Astrocyte (in vitro differentiated cells and primary cell): ENCODE measurements at regions not wholly inside any gene's neighbourhood (a gene's known extent, or its start where the extent isn't known, plus 50 kb on each side); places are given as distances from the start of the nearest gene placed in this dataset.

Experiments
- DNase-seq: peaks from one replicate; pipeline ENCODE4 v3.0.0-alpha.2; 2010; ENCODE audit warnings: low read depth
- FAIRE-seq: peaks from 2 replicates; lab custom pipeline; 2011; peaks lifted over from hg19 to GRCh38; lab: Jason Lieb, UNC
- H2AFZ ChIP-seq: 2 replicates; pipeline ENCODE4 v1.6.0; 2012; ENCODE audit warnings: low read depth, low read length, inconsistent platforms
- H3K27ac ChIP-seq: 2 replicates; pipeline ENCODE4 v1.5.1; 2011; ENCODE audit warnings: low read depth, low read length, inconsistent platforms
- H3K27me3 ChIP-seq: 2 replicates; pipeline ENCODE4 v1.6.0; 2011; ENCODE audit warnings: low read length, inconsistent platforms; ENCODE audit not compliant: insufficient read depth
- H3K36me3 ChIP-seq: 2 replicates; pipeline ENCODE4 v1.5.1; 2011; ENCODE audit warnings: low read length, inconsistent platforms; ENCODE audit not compliant: insufficient read depth
- H3K4me1 ChIP-seq: 2 replicates; pipeline ENCODE4 v1.5.1; 2011; ENCODE audit warnings: low read length, inconsistent platforms; ENCODE audit not compliant: insufficient read depth
- H3K4me2 ChIP-seq: 2 replicates; pipeline ENCODE4 v1.6.0; 2012; ENCODE audit warnings: low read length, inconsistent platforms
- H3K4me3 ChIP-seq: 2 replicates; pipeline ENCODE4 v1.5.1; 2011; ENCODE audit warnings: low read depth, mild to moderate bottlenecking, low read length, inconsistent platforms; ENCODE audit not compliant: insufficient read depth
- H3K79me2 ChIP-seq: 2 replicates; pipeline ENCODE4 v1.6.0; 2012; ENCODE audit warnings: mild to moderate bottlenecking, low read length, inconsistent platforms; ENCODE audit not compliant: insufficient read depth
- H3K9ac ChIP-seq: 2 replicates; pipeline ENCODE4 v1.6.0; 2012; ENCODE audit warnings: mild to moderate bottlenecking, low read length, inconsistent platforms
- H3K9me3 ChIP-seq: 2 replicates; pipeline ENCODE4 v1.5.1; 2012; ENCODE audit warnings: low read depth, mild to moderate bottlenecking, low read length, inconsistent platforms; ENCODE audit not compliant: insufficient read depth
- H4K20me1 ChIP-seq: 2 replicates; pipeline ENCODE4 v1.6.0; 2012; ENCODE audit warnings: low read length, inconsistent platforms; ENCODE audit not compliant: insufficient read depth
- H3K27ac Mint-ChIP-seq: one replicate; pipeline ENCODE4 v1.8.0; 2021; ENCODE audit warnings: mild to moderate bottlenecking, mixed read lengths; ENCODE audit not compliant: unreplicated experiment
- H3K27me3 Mint-ChIP-seq: one replicate; pipeline ENCODE4 v1.8.0; 2021; ENCODE audit warnings: low read depth, mixed read lengths; ENCODE audit not compliant: unreplicated experiment
- H3K36me3 Mint-ChIP-seq: one replicate; pipeline ENCODE4 v1.8.0; 2021; ENCODE audit warnings: low read depth, mixed read lengths; ENCODE audit not compliant: unreplicated experiment
- H3K4me1 Mint-ChIP-seq: one replicate; pipeline ENCODE4 v1.8.0; 2021; ENCODE audit warnings: low read depth, mixed read lengths; ENCODE audit not compliant: unreplicated experiment
- H3K4me3 Mint-ChIP-seq: one replicate; pipeline ENCODE4 v1.8.0; 2021; ENCODE audit warnings: mild to moderate bottlenecking, moderate library complexity, mixed read lengths; ENCODE audit not compliant: unreplicated experiment
- H3K9me3 Mint-ChIP-seq: one replicate; pipeline ENCODE4 v1.8.0; 2021; ENCODE audit warnings: mild to moderate bottlenecking, mixed read lengths; ENCODE audit not compliant: unreplicated experiment
- CTCF ChIP-seq: IDR thresholded peaks from 2 replicates; pipeline ENCODE4 v1.5.1; 2011; ENCODE audit warnings: low read depth, mild to moderate bottlenecking, inconsistent platforms, low read length, moderate library complexity; ENCODE audit not compliant: insufficient read depth
- EZH2 ChIP-seq: IDR thresholded peaks from 2 replicates; pipeline ENCODE4 v1.6.1; 2012; ENCODE audit warnings: mild to moderate bottlenecking, low read length, inconsistent platforms; ENCODE audit not compliant: insufficient read depth

- H3K4me3 ChIP-seq = no peak overlapping the region
- H3K9me3 ChIP-seq = no peaks in the 10 kb centered on the region
- Mint-ChIP-seq H3K27ac (no peak overlapping the region), H3K9me3 (peaks cover 3% of the 10 kb centered on the region), H3K27me3 (no peaks in the 10 kb centered on the region), H3K4me3 (no peak overlapping the region), H3K36me3 (peaks cover 5% of the 10 kb centered on the region), H3K4me1 (peaks cover 35% of the 10 kb centered on the region)
- H2AFZ ChIP-seq = no peak overlapping the region
- H3K4me1 ChIP-seq = peaks cover 31% of the 10 kb centered on the region
- no peaks in the 10 kb centered on the region for H4K20me1 ChIP-seq
- H3K9ac ChIP-seq = no peak overlapping the region
- H3K4me2 ChIP-seq = no peak overlapping the region
- no peaks in the 10 kb centered on the region for H3K36me3 ChIP-seq
- DNase-seq (no peak), FAIRE-seq (no peak)
- no peaks in the 10 kb centered on the region for H3K27me3 ChIP-seq
- TF ChIP-seq EZH2 = no peak
- TF ChIP-seq CTCF = no peak
- H3K79me2 ChIP-seq = no peaks in the 10 kb centered on the region
- no peak overlapping the region for H3K27ac ChIP-seq
Observed at GRCh38 chr2:39498786-39499185, 61.7 kb upstream of the MAP4K3 start.

GRCh38 chr2:39499336-39499735, 62.3 kb upstream of the MAP4K3 start:
- TF ChIP-seq CTCF (no peak), EZH2 (no peak)
- FAIRE-seq = no peak
- H2AFZ ChIP-seq = no peak overlapping the region
- Mint-ChIP-seq H3K27me3 (no peaks in the 10 kb centered on the region), H3K27ac (no peak overlapping the region), H3K36me3 (peaks cover 5% of the 10 kb centered on the region), H3K4me3 (no peak overlapping the region), H3K9me3 (peaks cover 3% of the 10 kb centered on the region), H3K4me1 (peaks cover 37% of the 10 kb centered on the region)
- no peak overlapping the region for H3K9ac ChIP-seq
- no peak for DNase-seq
- no peaks in the 10 kb centered on the region for H3K79me2 ChIP-seq
- no peaks in the 10 kb centered on the region for H3K9me3 ChIP-seq
- H3K36me3 ChIP-seq = no peaks in the 10 kb centered on the region
- no peak overlapping the region for H3K4me2 ChIP-seq
- no peaks in the 10 kb centered on the region for H3K27me3 ChIP-seq
- peaks cover 34% of the 10 kb centered on the region for H3K4me1 ChIP-seq
- no peak overlapping the region for H3K27ac ChIP-seq
- no peaks in the 10 kb centered on the region for H4K20me1 ChIP-seq
- no peak overlapping the region for H3K4me3 ChIP-seq

- H3K4me1 Mint-ChIP-seq = peaks cover 26% of the 10 kb centered on the region
- H2AFZ ChIP-seq = no peak overlapping the region
- DNase-seq = no peak
- no peak overlapping the region for H3K4me2 ChIP-seq
- no peak overlapping the region for H3K4me3 Mint-ChIP-seq
- H3K79me2 ChIP-seq = no peaks in the 10 kb centered on the region
- peaks cover 3% of the 10 kb centered on the region for H3K9me3 Mint-ChIP-seq
- FAIRE-seq = no peak
- H3K27me3 ChIP-seq = no peaks in the 10 kb centered on the region
- no peaks in the 10 kb centered on the region for H4K20me1 ChIP-seq
- H3K27me3 Mint-ChIP-seq = no peaks in the 10 kb centered on the region
- no peak for TF ChIP-seq EZH2
- TF ChIP-seq CTCF = no peak
- no peaks in the 10 kb centered on the region for H3K36me3 Mint-ChIP-seq
- no peaks in the 10 kb centered on the region for H3K9me3 ChIP-seq
- H3K27ac ChIP-seq = no peak overlapping the region
- no peaks in the 10 kb centered on the region for H3K36me3 ChIP-seq
- no peak overlapping the region for H3K27ac Mint-ChIP-seq
- no peak overlapping the region for H3K9ac ChIP-seq
- peaks cover 34% of the 10 kb centered on the region for H3K4me1 ChIP-seq
- H3K4me3 ChIP-seq = no peak overlapping the region
Observed at GRCh38 chr2:39501412-39501811, 64.3 kb upstream of the MAP4K3 start.
